HG02610 (cell line): ENCODE measurements at regions not wholly inside any gene's neighbourhood (a gene's known extent, or its start where the extent isn't known, plus 50 kb on each side); places are given as distances from the start of the nearest gene placed in this dataset.

Source experiments
- ATAC-seq: cut with Tn5 transposase; IDR thresholded peaks from one replicate; pipeline ENCODE4 v1.9.1; 2021; ENCODE audit warnings: mild to moderate bottlenecking, moderate library complexity; ENCODE audit not compliant: unreplicated experiment

DNA sequence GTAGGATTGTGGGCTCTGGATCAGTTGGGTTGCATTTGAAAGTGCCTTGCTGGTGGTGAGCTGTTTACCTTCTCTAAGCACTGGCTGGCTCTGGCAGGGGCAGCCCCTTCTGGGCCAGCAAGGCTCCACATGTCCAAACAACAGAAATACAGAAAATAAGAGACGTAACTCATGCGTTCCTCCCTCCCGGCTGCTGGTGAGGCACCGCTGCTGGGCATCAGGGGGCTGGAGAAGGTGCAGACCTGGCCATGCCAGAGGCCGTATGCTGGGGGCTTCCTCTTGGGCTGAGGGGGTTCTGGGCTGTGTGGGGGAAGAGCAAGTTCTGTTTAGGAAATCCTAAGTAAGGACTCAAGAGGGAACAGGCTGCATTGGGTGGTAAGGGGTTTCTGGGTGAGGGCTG lies 140.6 kb downstream of the URI1 start:
- ATAC-seq = no peak

- no peak for ATAC-seq
These were observed 141.2 kb downstream of the URI1 start for GRCh38 chr19:30083125-30083681.

DNA sequence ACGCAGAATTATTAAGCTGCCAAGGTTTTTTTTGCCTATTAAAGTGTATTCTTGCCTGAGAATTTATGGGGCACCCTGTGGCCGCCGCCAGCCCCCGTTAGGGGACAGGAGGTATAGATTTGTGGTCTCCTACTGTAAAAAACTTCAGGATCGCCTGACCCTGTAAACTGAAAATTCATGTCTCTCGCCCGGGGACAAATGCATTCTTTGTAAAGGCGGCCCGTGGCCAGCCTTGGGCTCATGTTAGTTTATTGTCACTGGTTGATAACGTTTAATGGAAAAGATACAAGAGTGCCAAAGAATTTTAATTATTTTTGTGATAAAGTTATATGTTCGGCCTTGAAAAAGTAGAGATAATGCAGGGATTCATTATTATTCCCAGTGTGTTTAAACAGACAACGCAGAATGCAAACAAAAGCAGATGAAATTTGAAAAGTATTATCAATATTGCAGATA lies 141.7 kb downstream of the URI1 start:
- no peak for ATAC-seq

- ATAC-seq = no peak
These were observed 142.4 kb downstream of the URI1 start for GRCh38 chr19:30084390-30084819.

DNA sequence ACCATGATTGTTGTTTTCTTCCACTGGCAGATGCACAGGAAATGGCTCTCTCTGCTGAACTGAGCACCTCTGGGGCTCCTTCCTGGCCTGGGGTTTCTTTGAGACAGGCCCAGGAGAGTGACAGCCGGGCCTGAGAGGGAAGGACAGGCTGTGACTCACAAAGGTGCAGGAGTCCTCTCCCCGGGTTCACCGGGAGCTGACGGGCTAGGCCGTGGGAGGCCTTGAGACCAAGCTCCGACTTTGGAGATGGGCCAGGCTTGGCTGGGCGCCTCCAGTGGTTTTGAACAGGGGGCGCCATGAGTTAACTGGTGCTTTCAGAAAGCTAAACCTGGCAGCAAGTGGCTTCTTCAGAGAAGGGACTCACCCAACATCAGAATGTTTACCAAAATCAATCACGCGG lies 143.4 kb downstream of the URI1 start:
- ATAC-seq = no peak

GRCh38 chr19:30086220-30086619 lies 144.2 kb downstream of the URI1 start:
- ATAC-seq = no peak

DNA sequence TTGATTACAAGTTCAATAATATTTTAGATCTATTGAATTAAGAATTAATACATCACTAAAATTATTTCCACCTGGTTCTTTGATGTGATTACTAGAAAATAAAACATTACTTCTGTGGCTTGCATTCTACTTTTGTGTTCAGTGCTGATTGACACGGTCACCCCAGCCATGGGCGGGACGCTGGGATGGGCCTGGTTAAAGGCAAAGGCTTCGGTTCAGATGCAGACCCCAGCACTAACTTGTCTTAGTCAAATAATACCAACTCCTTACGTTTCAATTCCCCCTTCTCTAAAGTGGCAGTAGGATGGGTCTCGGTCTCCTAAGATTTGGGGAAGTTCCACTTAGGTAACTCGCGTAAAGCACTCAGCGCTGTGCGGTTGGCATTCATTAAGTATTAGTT lies 144.9 kb downstream of the URI1 start:
- ATAC-seq = no peak

GRCh38 chr19:30087381-30088138 lies 145.5 kb downstream of the URI1 start:
- no peak for ATAC-seq

- ATAC-seq = no peak
These were observed 146.5 kb downstream of the URI1 start for GRCh38 chr19:30088567-30088966.

GRCh38 chr19:30089086-30089665 lies 147.1 kb downstream of the URI1 start:
- no peak for ATAC-seq

DNA sequence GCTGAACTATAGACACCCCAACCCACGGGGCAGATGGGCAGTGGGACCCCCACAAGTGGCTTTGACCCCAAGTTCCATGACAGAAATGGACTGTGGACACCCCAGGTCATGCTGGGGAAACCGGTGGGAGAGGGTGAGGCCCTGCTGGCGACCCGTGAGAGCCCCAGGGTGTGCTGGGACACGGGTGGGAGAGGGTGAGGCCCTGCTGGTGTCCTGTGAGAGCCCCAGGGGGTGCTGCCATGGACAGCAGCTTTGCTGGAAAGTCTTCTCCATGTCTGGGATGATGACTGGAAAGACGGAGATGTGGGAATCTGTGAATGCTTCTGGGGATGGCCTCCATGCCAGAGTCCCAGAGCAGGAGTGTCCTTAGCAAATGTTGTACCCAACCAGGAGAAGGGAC lies 148.4 kb downstream of the URI1 start:
- no peak for ATAC-seq

- no peak for ATAC-seq
These were observed 148.9 kb downstream of the URI1 start for GRCh38 chr19:30090963-30091362.

DNA sequence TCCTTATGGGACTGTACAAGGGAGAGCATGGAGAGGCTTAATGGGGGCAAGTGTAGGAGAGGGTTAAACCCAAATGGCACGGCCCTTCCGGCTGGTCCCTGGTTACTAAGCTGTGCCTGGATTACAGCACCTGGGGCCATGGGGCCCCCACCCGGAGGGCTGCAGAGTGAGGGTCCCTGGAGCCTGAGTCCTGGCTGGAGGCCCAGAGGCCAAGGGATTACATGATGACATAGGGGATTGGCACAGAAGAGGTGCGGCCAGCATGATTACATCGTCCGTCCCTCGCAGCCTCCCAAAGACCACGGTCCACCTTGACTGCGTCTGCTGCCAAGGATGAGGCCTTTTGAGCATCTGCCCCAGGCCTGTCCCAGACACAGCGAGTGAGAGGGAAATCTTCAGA lies 149.4 kb downstream of the URI1 start:
- ATAC-seq = no peak

DNA sequence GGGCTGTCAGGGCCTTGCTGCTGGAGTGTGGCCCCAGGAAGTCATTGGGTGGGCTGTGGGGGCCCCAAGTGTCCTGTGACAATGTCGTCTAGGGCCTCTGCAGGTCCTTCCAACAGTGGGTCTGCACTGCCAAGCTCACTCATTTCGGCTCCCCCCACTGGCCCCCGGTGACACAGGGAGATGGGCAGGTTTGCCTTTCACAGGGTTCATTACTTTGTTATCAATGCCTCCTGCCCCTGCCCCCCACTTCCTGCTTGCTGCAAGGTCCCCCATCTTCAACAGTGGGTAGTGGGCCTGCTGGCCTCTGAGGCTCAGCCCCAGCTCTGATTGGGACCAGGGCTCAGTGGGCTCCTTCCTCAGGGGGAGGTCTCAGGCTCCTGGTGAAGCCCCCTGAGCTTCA lies 149.8 kb downstream of the URI1 start:
- ATAC-seq = no peak

DNA sequence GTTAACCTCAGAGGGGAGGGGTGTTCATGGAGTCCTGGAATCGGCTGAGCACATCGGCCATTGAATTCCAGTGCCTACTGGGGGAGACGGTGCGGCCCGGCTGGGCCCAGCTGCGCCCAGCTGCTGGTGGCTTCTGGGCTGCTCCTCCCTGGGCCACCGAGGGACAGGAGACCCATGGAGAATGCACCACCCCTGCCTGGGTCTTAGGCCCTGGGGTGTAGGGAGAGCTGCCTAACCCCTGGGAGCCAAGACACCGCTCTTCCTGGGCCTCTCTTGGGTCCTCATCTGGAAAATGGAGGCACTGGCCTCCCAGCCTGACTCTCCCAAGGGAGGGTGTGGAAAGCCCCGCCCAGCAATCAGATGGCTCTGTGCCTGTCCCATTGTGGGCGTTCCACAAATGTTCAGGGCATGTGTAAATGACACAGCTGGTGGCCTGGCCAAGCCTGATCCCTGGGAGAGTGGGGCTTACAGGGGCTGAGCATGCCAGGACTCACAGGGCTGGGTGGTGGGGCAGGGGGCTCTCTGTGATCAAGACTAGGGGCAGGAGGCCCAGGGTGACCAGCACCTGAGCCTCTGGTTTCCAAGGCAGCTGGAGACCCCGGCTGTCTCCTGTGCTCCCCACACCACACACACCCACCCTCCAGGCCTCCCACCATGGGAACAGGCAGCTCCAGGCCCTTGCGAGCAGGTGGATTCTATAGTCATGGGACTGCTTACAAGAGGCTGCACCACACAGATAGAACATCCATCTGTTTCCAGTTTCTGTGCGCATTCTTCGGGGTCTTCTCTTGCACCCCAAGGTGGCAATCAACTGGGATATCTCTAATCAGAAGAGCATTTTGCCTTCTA lies 150.9 kb downstream of the URI1 start:
- ATAC-seq = no peak

DNA sequence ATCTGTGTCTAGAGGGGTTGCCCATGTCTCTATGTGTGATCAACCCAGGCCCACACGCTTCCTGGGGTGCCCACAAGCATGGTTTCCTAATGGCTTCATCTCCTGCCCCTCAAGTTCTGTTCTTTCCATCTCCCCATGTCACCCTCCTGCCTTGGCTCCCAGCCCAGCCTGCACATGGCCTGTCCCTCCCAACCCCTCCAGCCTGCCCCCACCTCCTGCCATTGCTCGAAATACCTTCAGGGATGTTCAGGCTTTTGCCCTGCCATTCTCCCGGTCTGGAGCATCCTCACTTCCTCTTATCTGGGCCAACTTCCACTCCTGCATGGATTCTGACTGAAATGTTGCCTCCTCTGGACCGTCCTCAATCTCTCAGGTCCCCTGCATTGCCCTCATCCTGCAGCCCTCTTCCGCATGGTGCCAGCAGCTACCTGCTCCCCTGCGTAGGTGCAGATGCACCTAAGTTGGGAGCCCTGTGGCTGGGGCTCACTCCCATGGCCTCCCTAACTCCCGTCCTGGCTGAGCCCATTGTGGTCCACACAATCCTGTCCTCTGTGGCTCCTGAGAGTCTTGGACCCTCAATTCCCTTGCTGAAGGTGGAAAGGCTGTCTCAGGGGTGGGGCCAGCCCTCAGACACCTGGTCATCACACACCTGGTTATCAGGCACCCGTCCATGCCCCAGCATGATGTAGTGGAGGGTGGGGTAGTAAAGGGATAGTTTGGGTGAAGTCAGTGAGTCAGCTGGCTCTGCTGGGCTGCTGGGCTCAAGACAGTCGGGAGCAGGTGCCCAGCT lies 152.1 kb downstream of the URI1 start:
- no peak for ATAC-seq

DNA sequence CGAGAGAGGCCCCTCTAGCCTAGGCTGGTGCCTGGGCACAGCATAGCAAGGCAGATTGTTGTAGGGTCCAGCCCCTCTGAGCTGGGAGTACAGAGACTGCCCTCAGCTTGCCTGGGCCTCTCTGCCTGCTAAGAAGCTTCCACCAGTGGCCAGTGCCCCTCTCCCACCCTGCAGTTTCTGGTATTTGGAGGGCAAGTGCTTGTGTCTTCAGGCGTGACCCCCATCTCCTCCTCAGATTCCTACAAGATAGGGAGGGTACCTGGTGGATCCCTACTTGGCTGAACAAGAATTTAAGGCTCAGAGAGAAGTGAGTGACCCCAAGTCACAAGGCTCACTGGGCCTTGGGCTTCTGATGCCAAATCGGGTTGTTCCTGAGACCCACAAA lies 152.7 kb downstream of the URI1 start:
- no peak for ATAC-seq

GRCh38 chr19:30095171-30095570 lies 153.1 kb downstream of the URI1 start:
- ATAC-seq = no peak

DNA sequence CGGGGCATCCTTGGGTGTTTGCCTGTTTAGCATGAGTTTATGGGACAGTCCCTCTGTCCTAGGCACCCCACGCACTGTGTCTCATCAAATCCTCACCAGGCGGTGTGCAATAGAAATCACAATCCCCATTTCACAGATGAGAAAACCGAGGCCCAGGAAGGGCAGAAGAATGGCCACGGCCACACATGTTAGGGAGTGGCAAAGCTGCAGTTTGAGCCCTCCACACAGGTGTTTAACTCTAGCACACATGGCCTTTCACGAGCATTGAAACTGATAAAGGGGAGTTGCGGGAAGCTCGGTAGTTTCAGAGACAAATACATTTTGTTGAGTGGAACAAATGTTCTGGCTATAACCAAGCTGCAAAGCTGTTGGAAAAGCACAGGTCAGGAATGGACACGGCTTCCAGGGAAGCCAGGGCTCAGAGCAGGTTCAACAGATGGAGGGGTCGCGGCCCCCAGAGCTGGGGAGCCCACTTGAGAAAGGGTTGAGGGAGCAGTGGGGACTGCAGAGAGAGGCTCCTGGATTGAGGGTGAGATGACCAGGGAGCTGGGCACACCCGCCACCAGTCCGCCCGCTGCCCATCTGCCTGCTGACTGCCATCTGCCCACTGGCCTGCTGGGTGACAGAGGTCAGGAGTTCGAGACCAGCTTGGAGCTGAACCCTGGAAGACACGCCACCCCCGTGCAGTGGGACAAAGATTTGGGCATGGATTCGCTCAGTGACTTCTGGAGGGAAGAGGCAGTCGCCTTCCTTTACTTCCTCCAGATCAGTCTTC lies 154.7 kb downstream of the URI1 start:
- no peak for ATAC-seq

DNA sequence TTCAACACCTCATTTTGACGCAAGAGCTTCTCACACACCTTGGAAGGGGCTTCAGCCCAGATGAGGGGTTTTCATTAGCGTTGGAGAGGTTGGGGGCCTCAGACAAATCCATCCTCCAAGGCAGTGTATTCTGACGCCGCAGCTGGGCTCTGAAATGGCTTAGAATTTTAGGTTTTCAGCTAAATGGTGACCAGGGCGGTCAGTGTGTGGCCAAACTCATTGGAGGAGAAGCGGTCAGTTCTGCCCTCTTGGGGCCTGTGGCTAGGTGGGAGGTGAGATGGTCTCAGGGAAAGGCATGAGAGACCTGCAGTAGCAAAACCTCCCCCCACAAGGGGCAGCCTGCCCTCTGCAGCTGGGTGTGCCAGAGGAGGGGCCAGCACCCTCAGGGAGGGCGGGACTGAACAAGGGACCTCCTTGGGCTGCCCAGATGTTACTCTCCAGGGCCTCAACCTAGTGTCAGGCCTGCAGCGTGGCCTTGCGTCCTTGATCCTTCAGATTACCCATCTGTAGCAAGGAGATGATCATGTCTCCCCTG lies 155.8 kb downstream of the URI1 start:
- ATAC-seq = no peak
